ENCODE measurements at regions not wholly inside any gene's neighbourhood (a gene's known extent, or its start where the extent isn't known, plus 50 kb on each side); places are given as distances from the start of the nearest gene placed in this dataset.

GRCh38 chr12:115095073-115095748, 411.2 kb upstream of the TBX3 start:
- no peak overlapping the region for H3K4me3 ChIP-seq (ENCODE audit: low read depth, low read length)
- TF ChIP-seq POLR2A (IDR thresholded peaks at IDR 0.05; ENCODE audit: extremely low read depth, insufficient read length) (no peak), MYC (IDR thresholded peaks at IDR 0.05; ENCODE audit: low read depth, low read length) (no peak), CTCF (IDR thresholded peaks at IDR 0.05; ENCODE audit: low read depth, low read length) (no peak)
- TF ChIP-seq, protein P1, sequence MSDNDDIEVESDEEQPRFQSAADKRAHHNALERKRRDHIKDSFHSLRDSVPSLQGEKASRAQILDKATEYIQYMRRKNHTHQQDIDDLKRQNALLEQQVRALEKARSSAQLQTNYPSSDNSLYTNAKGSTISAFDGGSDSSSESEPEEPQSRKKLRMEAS (IDR thresholded peaks at IDR 0.05; ENCODE audit: low read depth, low read length) = no peak
- no peak for DNase-seq (ENCODE audit: low read depth)

GRCh38 chr12:115094163-115094816, 410.3 kb upstream of the TBX3 start:
- no peak for DNase-seq (ENCODE audit: low read depth)
- no peak for TF ChIP-seq CTCF (IDR thresholded peaks at IDR 0.05; ENCODE audit: low read depth, low read length)
- TF ChIP-seq POLR2A (IDR thresholded peaks at IDR 0.05; ENCODE audit: extremely low read depth, insufficient read length) = no peak
- no peak for TF ChIP-seq MYC (IDR thresholded peaks at IDR 0.05; ENCODE audit: low read depth, low read length)
- TF ChIP-seq, protein P1 (IDR thresholded peaks at IDR 0.05; ENCODE audit: low read depth, low read length) = no peak
- H3K4me3 ChIP-seq (ENCODE audit: low read depth, low read length) = no peak overlapping the region

DNA sequence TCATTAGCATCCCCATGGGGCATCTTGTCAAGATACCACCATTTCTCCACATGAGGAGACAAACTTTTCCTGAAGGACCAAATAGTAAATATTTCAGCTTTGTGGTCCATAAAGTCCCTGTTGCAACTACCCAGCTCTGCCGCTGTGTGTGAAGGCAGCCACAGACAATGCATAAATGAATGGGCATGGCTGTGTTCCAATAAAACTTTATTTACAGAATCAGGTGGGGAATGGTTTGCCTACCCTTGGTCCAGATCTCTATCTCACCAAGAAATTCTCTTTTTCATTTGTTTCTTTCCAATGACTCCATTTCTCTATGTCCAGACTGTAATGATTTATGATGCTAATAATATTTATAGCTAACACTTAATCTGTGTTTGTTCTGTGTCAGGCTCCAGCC, 409.3 kb upstream of the TBX3 start:
- TF ChIP-seq MYC (IDR thresholded peaks at IDR 0.05; ENCODE audit: low read depth, low read length) (no peak), POLR2A (IDR thresholded peaks at IDR 0.05; ENCODE audit: extremely low read depth, insufficient read length) (no peak), CTCF (IDR thresholded peaks at IDR 0.05; ENCODE audit: low read depth, low read length) (no peak)
- TF ChIP-seq, protein P1 (IDR thresholded peaks at IDR 0.05; ENCODE audit: low read depth, low read length) = no peak
- no peak for DNase-seq (ENCODE audit: low read depth)
- no peak overlapping the region for H3K4me3 ChIP-seq (ENCODE audit: low read depth, low read length)

DNA sequence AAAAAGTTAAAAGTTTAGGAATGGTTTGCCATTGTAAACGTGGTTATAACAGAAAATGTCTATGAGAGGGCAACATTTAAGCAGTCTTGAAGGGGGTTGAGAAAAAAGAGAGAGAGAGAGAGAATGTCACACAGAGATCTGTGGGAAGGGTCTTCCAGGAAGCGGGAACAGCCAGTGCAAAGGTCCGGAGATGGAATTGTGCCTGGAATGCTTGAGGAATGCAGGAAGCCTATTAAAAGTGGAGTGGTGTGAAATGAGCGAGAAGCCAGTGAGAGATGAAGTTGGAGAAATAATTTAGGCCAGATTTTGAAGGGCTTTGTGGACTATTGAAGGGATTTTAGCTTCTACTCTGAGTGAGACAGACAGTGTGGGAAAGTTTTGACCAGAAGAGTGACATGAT, 406.8 kb upstream of the TBX3 start:
- H3K4me3 ChIP-seq (ENCODE audit: low read depth, low read length) = no peak overlapping the region
- TF ChIP-seq POLR2A (IDR thresholded peaks at IDR 0.05; ENCODE audit: extremely low read depth, insufficient read length) (no peak), CTCF (IDR thresholded peaks at IDR 0.05; ENCODE audit: low read depth, low read length) (no peak), MYC (IDR thresholded peaks at IDR 0.05; ENCODE audit: low read depth, low read length) (no peak)
- TF ChIP-seq, protein P1 (IDR thresholded peaks at IDR 0.05; ENCODE audit: low read depth, low read length) = no peak
- no peak for DNase-seq (ENCODE audit: low read depth)

- TF ChIP-seq POLR2A (IDR thresholded peaks at IDR 0.05; ENCODE audit: extremely low read depth, insufficient read length) = no peak
- TF ChIP-seq, protein P1 (IDR thresholded peaks at IDR 0.05; ENCODE audit: low read depth, low read length) = no peak
- TF ChIP-seq MYC (IDR thresholded peaks at IDR 0.05; ENCODE audit: low read depth, low read length) = no peak
- no peak for TF ChIP-seq CTCF (IDR thresholded peaks at IDR 0.05; ENCODE audit: low read depth, low read length)
- H3K4me3 ChIP-seq (ENCODE audit: low read depth, low read length) = no peak overlapping the region
- no peak for DNase-seq (ENCODE audit: low read depth)
Observed at GRCh38 chr12:115088995-115089841, 405.2 kb upstream of the TBX3 start.
